ENCODE measurements at regions not wholly inside any gene's neighbourhood (a gene's known extent, or its start where the extent isn't known, plus 50 kb on each side); places are given as distances from the start of the nearest gene placed in this dataset.

- TF ChIP-seq CBFB (CRISPR knock-in tag; IDR thresholded peaks at IDR 0.05) (no peak), NRF1 (conservative IDR thresholded peaks at IDR 0.05 in 1 of 2, IDR thresholded peaks at IDR 0.05 in 1 of 2) (no peak), SMAD2 (IDR thresholded peaks at IDR 0.05; ENCODE audit: low read depth, low read length) (no peak), SMARCA5 (IDR thresholded peaks at IDR 0.05) (no peak), SNRNP70 (optimal IDR thresholded peaks at IDR 0.05; ENCODE audit: low read depth, low read length) (no peak), THAP7 (CRISPR knock-in tag; IDR thresholded peaks at IDR 0.05) (no peak)
These were observed 259.4 kb downstream of the GJA1 start (continued) for GRCh38 chr6:121694801-121695251.

- no peak for ATAC-seq
- no peaks in the 10 kb centered on the region for H3K4me1 ChIP-seq (replicated peaks in 1 of 2; ENCODE audit: control insufficient read depth in 2 of 2, insufficient read depth in 2 of 2, low read length in 2 of 2)
- DNase-seq (ENCODE audit: extremely low read depth in 1 of 4, low spot score in 3 of 4) = no peak
- no peak for FAIRE-seq
- in situ Hi-C loops (cut with MboI) = no loop called here
- H3K79me2 ChIP-seq (ENCODE audit: control insufficient read depth, insufficient read depth, low read length) = no peaks in the 10 kb centered on the region
- H2AFZ ChIP-seq (ENCODE audit: low read depth, low read length) = no peak overlapping the region
- no peak overlapping the region for H3K4me2 ChIP-seq (ENCODE audit: insufficient read depth, low read length)
- CTCF ChIA-PET (ENCODE audit: low intra/inter-chr PET ratio) = no interaction called here
- H3K27me3 ChIP-seq (ENCODE audit: control insufficient read depth in 2 of 2, insufficient read depth in 2 of 2, low read length in 2 of 2) = no peaks in the 10 kb centered on the region
- H3K27ac ChIP-seq (ENCODE audit: extremely low read depth, low read depth, low read length) = no peak overlapping the region
- H3K9ac ChIP-seq (ENCODE audit: insufficient read depth in 1 of 2, low read depth in 2 of 2, low read length in 2 of 2) = no peak overlapping the region
- H4K20me1 ChIP-seq (replicated peaks; ENCODE audit: control insufficient read depth, insufficient read depth, low read length) = no peaks in the 10 kb centered on the region
- POLR2A ChIA-PET = no interaction called here
- no peak overlapping the region for H3K4me3 ChIP-seq
- 0 out of 2 replicates have a peak, but pooled peaks cover 3% of the 10 kb centered on the region for H3K9me3 ChIP-seq (replicated peaks; ENCODE audit: control insufficient read depth, insufficient read depth, low read depth, low read length)
- BruUV-seq (replicated peaks) = no TSS peak
- no peaks in the 10 kb centered on the region for H3K9me1 ChIP-seq (ENCODE audit: control insufficient read depth, insufficient read depth, low read length)
- TF ChIP-seq PHF8 (IDR thresholded peaks at IDR 0.05; ENCODE audit: borderline replicate concordance, low read length) (no peak), PCBP2 (IDR thresholded peaks at IDR 0.05; ENCODE audit: low read depth, low read length, poor library complexity, severe bottlenecking) (no peak), MNT (conservative IDR thresholded peaks at IDR 0.05) (no peak), TFE3 (CRISPR knock-in tag; IDR thresholded peaks at IDR 0.05) (no peak), PRPF4 (IDR thresholded peaks at IDR 0.05; ENCODE audit: insufficient read depth, low read depth, low read length, poor library complexity, severe bottlenecking) (no peak), SMC3 (conservative IDR thresholded peaks at IDR 0.05; ENCODE audit: insufficient read depth, low read depth, low read length) (no peak)
- intact Hi-C loops (cut with micrococcal nuclease) = no loop called here
- no peaks in the 10 kb centered on the region for H3K36me3 ChIP-seq (ENCODE audit: control insufficient read depth, insufficient read depth, low read length)
- WGBS (ENCODE audit: insufficient coverage, low coverage, missing lambda C conversion rate) = 2% methylated on average over 3 of the region's 3 CpGs
These were observed 259.9 kb downstream of the GJA1 start for GRCh38 chr6:121695329-121695728.

Data from K562 (cell line).